ENCODE measurements at regions not wholly inside any gene's neighbourhood (a gene's known extent, or its start where the extent isn't known, plus 50 kb on each side); places are given as distances from the start of the nearest gene placed in this dataset.
"Not testable (repeated sequence)": the region's sequence is repeated elsewhere in the genome, so short reads cannot be mapped to it uniquely, and the experiment has no call there.

DNA sequence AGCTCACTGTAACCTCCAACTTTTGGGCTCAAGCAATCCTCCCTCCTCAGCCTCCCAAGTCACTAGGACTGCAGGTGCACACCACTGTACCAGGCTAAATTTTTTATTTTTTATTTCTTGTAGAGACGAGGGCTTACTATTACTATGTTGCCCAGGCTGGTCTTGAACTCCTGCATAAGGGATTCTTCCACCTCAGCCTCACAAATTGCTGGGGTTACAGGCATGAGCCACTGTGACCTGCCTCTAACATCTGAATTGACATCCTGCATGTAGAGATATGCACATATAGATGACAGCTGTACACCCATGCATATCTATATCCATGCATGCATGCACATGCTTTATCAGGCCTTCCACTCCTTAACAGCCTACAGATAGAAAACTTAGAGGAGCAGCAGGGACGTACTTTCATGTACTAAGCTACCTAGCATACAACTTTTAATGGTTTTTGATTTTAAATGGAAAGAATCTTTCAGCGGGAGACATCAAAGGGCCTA is 740.9 kb upstream of the TPTE start:
- Histone ChIP-seq H3K4me1 (replicated peaks in 1 of 2; ENCODE audit: control insufficient read depth in 2 of 2, insufficient read depth in 2 of 2, low read length in 2 of 2) (no peaks in the 10 kb centered on the region), H3K9me3 (replicated peaks; ENCODE audit: control insufficient read depth, insufficient read depth, low read depth, low read length) (peaks cover 3% of the 10 kb centered on the region), H3K9ac (ENCODE audit: insufficient read depth in 1 of 2, low read depth in 2 of 2, low read length in 2 of 2) (no peak overlapping the region), H4K20me1 (replicated peaks; ENCODE audit: control insufficient read depth, insufficient read depth, low read length) (no peaks in the 10 kb centered on the region), H3K27me3 (ENCODE audit: control insufficient read depth in 2 of 2, insufficient read depth in 2 of 2, low read length in 2 of 2) (no peaks in the 10 kb centered on the region), H3K4me2 (ENCODE audit: insufficient read depth, low read length) (no peak overlapping the region), H3K27ac (ENCODE audit: extremely low read depth, low read depth, low read length) (no peak overlapping the region), H3K36me3 (ENCODE audit: control insufficient read depth, insufficient read depth, low read length) (no peaks in the 10 kb centered on the region), H3K79me2 (ENCODE audit: control insufficient read depth, insufficient read depth, low read length) (no peaks in the 10 kb centered on the region), H3K4me3 (no peak overlapping the region), H3K9me1 (ENCODE audit: control insufficient read depth, insufficient read depth, low read length) (no peaks in the 10 kb centered on the region), H2AFZ (ENCODE audit: low read depth, low read length) (no peak overlapping the region)
- WGBS (ENCODE audit: insufficient coverage, low coverage, missing lambda C conversion rate): 11% methylated on average over 3 of the region's 3 CpGs
- ChIA-PET CTCF (ENCODE audit: low intra/inter-chr PET ratio) (no interaction called here), POLR2A (no interaction called here)
- intact Hi-C loops (cut with micrococcal nuclease) (no loop called here), in situ Hi-C loops (cut with MboI) (no loop called here)
- no TSS peak for BruUV-seq (replicated peaks)
- TF ChIP-seq CBFA2T2 (conservative IDR thresholded peaks at IDR 0.05) (0 out of 2 replicates have a peak, but pooled peaks have one; percentile 30), POLR3A (IDR thresholded peaks at IDR 0.05; ENCODE audit: borderline replicate concordance, extremely low read depth, insufficient read depth, insufficient read length) (no peak), RFX7 (CRISPR knock-in tag; IDR thresholded peaks at IDR 0.05) (no peak), RCOR1 (IDR thresholded peaks at IDR 0.05; ENCODE audit: borderline replicate concordance in 1 of 2, low read depth in 2 of 2, low read length in 2 of 2) (no peak), TEAD1 (CRISPR knock-in tag; IDR thresholded peaks at IDR 0.05) (no peak), BHLHE40 (IDR thresholded peaks at IDR 0.05; ENCODE audit: low read length) (no peak), CBFA2T3 (IDR thresholded peaks at IDR 0.05) (peak; percentile 54), POLR2G (IDR thresholded peaks at IDR 0.05; ENCODE audit: low read depth, low read length) (no peak), HMGN3 (IDR thresholded peaks at IDR 0.05; ENCODE audit: borderline replicate concordance, extremely low read depth, insufficient read length, low read depth, low read length) (no peak), CHD2 (IDR thresholded peaks at IDR 0.05; ENCODE audit: low read depth, low read length) (no peak), ARNT (IDR thresholded peaks at IDR 0.05) (no peak)
- TF ChIP-seq, protein P1, sequence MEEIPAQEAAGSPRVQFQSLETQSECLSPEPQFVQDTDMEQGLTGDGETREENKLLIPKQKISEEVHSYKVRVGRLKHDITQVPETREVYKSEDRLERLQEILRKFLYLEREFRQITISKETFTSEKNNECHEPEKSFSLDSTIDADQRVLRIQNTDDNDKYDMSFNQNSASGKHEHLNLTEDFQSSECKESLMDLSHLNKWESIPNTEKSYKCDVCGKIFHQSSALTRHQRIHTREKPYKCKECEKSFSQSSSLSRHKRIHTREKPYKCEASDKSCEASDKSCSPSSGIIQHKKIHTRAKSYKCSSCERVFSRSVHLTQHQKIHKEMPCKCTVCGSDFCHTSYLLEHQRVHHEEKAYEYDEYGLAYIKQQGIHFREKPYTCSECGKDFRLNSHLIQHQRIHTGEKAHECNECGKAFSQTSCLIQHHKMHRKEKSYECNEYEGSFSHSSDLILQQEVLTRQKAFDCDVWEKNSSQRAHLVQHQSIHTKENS (CRISPR knock-in tag; IDR thresholded peaks at IDR 0.05): no peak
- TF ChIP-seq, protein P2, sequence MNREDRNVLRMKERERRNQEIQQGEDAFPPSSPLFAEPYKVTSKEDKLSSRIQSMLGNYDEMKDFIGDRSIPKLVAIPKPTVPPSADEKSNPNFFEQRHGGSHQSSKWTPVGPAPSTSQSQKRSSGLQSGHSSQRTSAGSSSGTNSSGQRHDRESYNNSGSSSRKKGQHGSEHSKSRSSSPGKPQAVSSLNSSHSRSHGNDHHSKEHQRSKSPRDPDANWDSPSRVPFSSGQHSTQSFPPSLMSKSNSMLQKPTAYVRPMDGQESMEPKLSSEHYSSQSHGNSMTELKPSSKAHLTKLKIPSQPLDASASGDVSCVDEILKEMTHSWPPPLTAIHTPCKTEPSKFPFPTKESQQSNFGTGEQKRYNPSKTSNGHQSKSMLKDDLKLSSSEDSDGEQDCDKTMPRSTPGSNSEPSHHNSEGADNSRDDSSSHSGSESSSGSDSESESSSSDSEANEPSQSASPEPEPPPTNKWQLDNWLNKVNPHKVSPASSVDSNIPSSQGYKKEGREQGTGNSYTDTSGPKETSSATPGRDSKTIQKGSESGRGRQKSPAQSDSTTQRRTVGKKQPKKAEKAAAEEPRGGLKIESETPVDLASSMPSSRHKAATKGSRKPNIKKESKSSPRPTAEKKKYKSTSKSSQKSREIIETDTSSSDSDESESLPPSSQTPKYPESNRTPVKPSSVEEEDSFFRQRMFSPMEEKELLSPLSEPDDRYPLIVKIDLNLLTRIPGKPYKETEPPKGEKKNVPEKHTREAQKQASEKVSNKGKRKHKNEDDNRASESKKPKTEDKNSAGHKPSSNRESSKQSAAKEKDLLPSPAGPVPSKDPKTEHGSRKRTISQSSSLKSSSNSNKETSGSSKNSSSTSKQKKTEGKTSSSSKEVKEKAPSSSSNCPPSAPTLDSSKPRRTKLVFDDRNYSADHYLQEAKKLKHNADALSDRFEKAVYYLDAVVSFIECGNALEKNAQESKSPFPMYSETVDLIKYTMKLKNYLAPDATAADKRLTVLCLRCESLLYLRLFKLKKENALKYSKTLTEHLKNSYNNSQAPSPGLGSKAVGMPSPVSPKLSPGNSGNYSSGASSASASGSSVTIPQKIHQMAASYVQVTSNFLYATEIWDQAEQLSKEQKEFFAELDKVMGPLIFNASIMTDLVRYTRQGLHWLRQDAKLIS (CRISPR knock-in tag; IDR thresholded peaks at IDR 0.05): no peak
- no peak for FAIRE-seq
- DNase-seq (ENCODE audit: extremely low read depth in 1 of 4, low spot score in 3 of 4): no peak
- ATAC-seq: no peak

DNA sequence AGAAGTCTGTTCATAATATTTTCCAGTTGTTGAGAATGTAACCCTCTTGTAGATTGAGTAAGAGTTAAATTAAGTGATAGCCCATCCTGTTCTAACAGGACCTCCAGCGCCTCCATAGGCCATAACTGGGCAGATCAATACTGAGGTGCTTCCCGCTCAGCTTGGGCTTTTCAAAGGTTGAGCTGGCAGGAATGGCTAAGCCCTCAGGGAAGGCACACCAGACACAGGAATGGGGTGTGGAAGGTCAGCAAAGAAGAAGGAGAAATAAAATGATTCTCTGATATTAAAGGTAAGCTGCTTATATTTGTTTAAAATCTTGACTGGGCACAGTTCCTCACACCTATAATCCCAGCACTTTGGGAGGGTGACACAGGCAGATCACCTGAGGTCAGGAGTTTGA is 737.8 kb upstream of the TPTE start:
- intact Hi-C loops (cut with micrococcal nuclease); H3K9me1 ChIP-seq (ENCODE audit: control insufficient read depth, insufficient read depth, low read length); POLR2A ChIA-PET; H3K9me3 ChIP-seq (replicated peaks; ENCODE audit: control insufficient read depth, insufficient read depth, low read depth, low read length); H3K4me3 ChIP-seq; H3K79me2 ChIP-seq (ENCODE audit: control insufficient read depth, insufficient read depth, low read length); CTCF ChIA-PET (ENCODE audit: low intra/inter-chr PET ratio); H4K20me1 ChIP-seq (replicated peaks; ENCODE audit: control insufficient read depth, insufficient read depth, low read length); H3K27me3 ChIP-seq (ENCODE audit: control insufficient read depth in 2 of 2, insufficient read depth in 2 of 2, low read length in 2 of 2); H3K4me2 ChIP-seq (ENCODE audit: insufficient read depth, low read length); H3K36me3 ChIP-seq (ENCODE audit: control insufficient read depth, insufficient read depth, low read length); FAIRE-seq; H2AFZ ChIP-seq (ENCODE audit: low read depth, low read length); DNase-seq (ENCODE audit: extremely low read depth in 1 of 4, low spot score in 3 of 4); H3K9ac ChIP-seq (ENCODE audit: insufficient read depth in 1 of 2, low read depth in 2 of 2, low read length in 2 of 2); H3K4me1 ChIP-seq (replicated peaks in 1 of 2; ENCODE audit: control insufficient read depth in 2 of 2, insufficient read depth in 2 of 2, low read length in 2 of 2); BruUV-seq (replicated peaks); in situ Hi-C loops (cut with MboI); H3K27ac ChIP-seq (ENCODE audit: extremely low read depth, low read depth, low read length): not testable (repeated sequence)
- WGBS (ENCODE audit: insufficient coverage, low coverage, missing lambda C conversion rate): 11% methylated on average over 2 of the region's 2 CpGs
- 0 out of 3 replicates have a peak, but pooled peaks have one; percentile 13 for ATAC-seq
